ENCODE measurements at regions not wholly inside any gene's neighbourhood (a gene's known extent, or its start where the extent isn't known, plus 50 kb on each side); places are given as distances from the start of the nearest gene placed in this dataset.

- H3K36me3 ChIP-seq: no peaks in the 10 kb centered on the region
- no peaks in the 10 kb centered on the region for H3K9me3 ChIP-seq (ENCODE audit: severe bottlenecking)
- no peak overlapping the region for H3K4me3 ChIP-seq (ENCODE audit: low read depth, low read length)
Measured at GRCh38 chr11:42012271-42012670, 552.8 kb upstream of the LRRC4C start.

DNA sequence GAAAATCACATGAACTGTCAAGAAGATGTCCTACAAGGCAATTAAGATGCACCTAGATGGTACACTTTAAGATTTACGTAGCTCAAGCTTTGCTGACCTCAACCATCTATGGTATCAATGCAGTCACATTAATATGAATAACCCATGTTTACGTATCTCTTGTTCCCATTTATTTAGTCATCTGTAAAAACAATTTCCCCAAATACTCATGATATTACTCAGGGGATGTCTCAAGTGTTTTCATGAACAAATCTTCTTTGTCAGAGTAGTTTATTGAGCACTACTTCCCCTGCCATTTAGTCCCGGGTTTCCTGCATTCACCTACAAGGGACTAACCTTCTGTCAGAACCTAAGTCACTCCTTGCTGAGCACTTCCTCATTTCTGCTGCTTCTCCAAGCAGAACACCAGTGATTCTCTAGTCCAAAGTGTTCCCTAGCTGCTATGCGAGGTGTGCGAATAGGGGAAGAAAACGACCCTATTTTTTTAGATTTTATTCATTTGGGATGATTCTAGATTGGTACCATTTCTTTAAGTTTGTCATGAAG is 554.3 kb upstream of the LRRC4C start:
- peaks cover 31% of the 10 kb centered on the region for H3K27me3 ChIP-seq (ENCODE audit: insufficient read depth, low read depth, severe bottlenecking)
- no peak for DNase-seq
- H3K27ac ChIP-seq: no peak overlapping the region
- no peak overlapping the region for H3K4me3 ChIP-seq (ENCODE audit: low read depth, low read length)
- TF ChIP-seq, protein P1, sequence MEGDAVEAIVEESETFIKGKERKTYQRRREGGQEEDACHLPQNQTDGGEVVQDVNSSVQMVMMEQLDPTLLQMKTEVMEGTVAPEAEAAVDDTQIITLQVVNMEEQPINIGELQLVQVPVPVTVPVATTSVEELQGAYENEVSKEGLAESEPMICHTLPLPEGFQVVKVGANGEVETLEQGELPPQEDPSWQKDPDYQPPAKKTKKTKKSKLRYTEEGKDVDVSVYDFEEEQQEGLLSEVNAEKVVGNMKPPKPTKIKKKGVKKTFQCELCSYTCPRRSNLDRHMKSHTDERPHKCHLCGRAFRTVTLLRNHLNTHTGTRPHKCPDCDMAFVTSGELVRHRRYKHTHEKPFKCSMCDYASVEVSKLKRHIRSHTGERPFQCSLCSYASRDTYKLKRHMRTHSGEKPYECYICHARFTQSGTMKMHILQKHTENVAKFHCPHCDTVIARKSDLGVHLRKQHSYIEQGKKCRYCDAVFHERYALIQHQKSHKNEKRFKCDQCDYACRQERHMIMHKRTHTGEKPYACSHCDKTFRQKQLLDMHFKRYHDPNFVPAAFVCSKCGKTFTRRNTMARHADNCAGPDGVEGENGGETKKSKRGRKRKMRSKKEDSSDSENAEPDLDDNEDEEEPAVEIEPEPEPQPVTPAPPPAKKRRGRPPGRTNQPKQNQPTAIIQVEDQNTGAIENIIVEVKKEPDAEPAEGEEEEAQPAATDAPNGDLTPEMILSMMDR (IDR thresholded peaks at IDR 0.05; ENCODE audit: low read depth, low read length): no peak
- no peaks in the 10 kb centered on the region for H3K9me3 ChIP-seq (ENCODE audit: severe bottlenecking)
- no peaks in the 10 kb centered on the region for H3K36me3 ChIP-seq

More at GRCh38 chr11:42012271-42012670, 552.8 kb upstream of the LRRC4C start:
- Histone ChIP-seq H3K27ac (no peak overlapping the region), H3K27me3 (ENCODE audit: insufficient read depth, low read depth, severe bottlenecking) (peaks cover 36% of the 10 kb centered on the region)
- TF ChIP-seq, protein P1 (IDR thresholded peaks at IDR 0.05; ENCODE audit: low read depth, low read length): no peak
- no peak for DNase-seq

DNA sequence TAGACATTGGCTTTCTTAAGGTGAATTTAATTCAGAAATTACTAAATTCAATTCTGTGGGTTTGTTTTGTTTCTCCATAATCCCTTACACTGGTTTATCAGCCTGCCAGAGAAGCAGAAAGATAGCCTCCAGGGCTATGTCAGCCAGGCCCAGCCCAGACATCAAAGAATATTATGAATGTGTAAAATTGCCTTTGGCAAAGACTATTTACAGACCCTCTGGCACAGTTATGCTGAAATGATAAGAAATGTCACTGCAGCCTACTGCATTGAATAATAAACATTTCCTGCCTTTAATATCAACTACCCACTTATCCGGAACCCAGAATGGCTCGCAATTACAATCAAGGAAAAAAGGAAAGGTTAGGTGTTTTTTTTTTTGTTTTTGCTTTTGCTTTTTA is 562.5 kb upstream of the LRRC4C start:
- TF ChIP-seq, protein P1 (IDR thresholded peaks at IDR 0.05; ENCODE audit: low read depth, low read length): no peak
- DNase-seq: no peak
- H3K9me3 ChIP-seq (ENCODE audit: severe bottlenecking): no peaks in the 10 kb centered on the region
- peaks cover 8% of the 10 kb centered on the region for H3K27me3 ChIP-seq (ENCODE audit: insufficient read depth, low read depth, severe bottlenecking)
- H3K36me3 ChIP-seq: no peaks in the 10 kb centered on the region
- no peak overlapping the region for H3K4me3 ChIP-seq (ENCODE audit: low read depth, low read length)
- H3K27ac ChIP-seq: no peak overlapping the region

GRCh38 chr11:42023267-42023666 is 563.8 kb upstream of the LRRC4C start:
- TF ChIP-seq, protein P1 (IDR thresholded peaks at IDR 0.05; ENCODE audit: low read depth, low read length): no peak
- Histone ChIP-seq H3K27me3 (ENCODE audit: insufficient read depth, low read depth, severe bottlenecking) (peaks cover 8% of the 10 kb centered on the region), H3K36me3 (no peaks in the 10 kb centered on the region), H3K9me3 (ENCODE audit: severe bottlenecking) (no peaks in the 10 kb centered on the region), H3K27ac (no peak overlapping the region), H3K4me3 (ENCODE audit: low read depth, low read length) (no peak overlapping the region)
- no peak for DNase-seq

DNA sequence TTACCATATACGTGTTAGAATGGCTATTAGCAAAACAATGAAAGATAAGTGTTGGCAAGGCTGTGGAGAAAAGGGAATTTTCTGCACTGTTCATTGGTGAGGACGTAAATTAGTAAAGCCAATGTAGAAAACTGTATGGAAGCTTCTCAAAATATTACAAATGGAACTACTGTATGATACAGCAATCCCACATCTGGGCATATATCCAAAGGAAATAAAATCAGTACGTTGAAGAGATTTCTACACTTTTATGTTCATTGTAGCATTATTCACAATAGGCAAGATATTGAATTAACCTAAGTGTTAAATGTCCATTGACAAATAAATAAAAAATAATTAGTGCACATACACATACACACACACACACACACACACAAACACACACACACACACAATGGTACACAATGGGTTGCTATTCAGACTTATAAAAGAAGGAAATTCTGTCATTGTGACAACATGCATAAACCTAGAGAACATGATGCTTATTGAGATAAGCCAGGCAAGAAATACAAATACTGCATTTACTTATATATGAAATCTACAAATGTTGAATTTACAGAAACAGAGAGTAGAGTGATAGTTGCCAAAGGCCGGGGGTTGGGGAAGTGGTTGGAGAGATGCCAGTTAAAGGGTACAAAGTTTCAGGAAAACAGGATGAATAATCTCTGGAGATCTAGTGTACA is 565.8 kb upstream of the LRRC4C start:
- DNase-seq: no peak
- Histone ChIP-seq H3K27ac (no peak overlapping the region), H3K4me3 (ENCODE audit: low read depth, low read length) (no peak overlapping the region), H3K27me3 (ENCODE audit: insufficient read depth, low read depth, severe bottlenecking) (peaks cover 3% of the 10 kb centered on the region), H3K36me3 (no peaks in the 10 kb centered on the region), H3K9me3 (ENCODE audit: severe bottlenecking) (no peaks in the 10 kb centered on the region)
- TF ChIP-seq, protein P1 (IDR thresholded peaks at IDR 0.05; ENCODE audit: low read depth, low read length): no peak

DNA sequence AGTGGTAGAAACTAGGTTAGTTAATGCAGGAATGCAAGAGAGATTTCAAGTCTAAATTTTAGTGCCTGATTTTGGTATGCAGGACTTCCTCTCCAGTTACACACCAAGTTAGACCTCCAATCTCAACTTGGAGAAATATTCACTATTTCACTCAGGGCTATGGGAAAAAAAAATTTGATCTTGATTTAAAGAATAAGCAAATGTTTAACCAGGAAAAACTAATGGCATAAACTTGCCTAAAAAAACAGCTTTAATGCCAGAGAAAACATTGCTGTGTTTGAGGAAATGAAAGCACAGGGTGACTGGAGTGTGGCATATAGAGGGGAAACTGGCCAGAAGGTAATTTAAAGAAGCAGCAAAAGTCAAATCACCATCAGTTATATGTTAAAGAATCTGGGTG is 575.4 kb upstream of the LRRC4C start:
- no peak for DNase-seq
- TF ChIP-seq, protein P1 (IDR thresholded peaks at IDR 0.05; ENCODE audit: low read depth, low read length): no peak
- Histone ChIP-seq H3K27ac (no peak overlapping the region), H3K27me3 (ENCODE audit: insufficient read depth, low read depth, severe bottlenecking) (peaks cover 14% of the 10 kb centered on the region), H3K4me3 (ENCODE audit: low read depth, low read length) (no peak overlapping the region), H3K36me3 (no peaks in the 10 kb centered on the region), H3K9me3 (ENCODE audit: severe bottlenecking) (no peaks in the 10 kb centered on the region)
